ENCODE measurements at regions not wholly inside any gene's neighbourhood (a gene's known extent, or its start where the extent isn't known, plus 50 kb on each side); places are given as distances from the start of the nearest gene placed in this dataset.

GRCh38 chr15:70219966-70220365 is 122.2 kb upstream of the TLE3 start (continued):
- no peak for TF ChIP-seq KAT8 (IDR thresholded peaks at IDR 0.05; ENCODE audit: low read depth)
- no peak for TF ChIP-seq ESRRB (CRISPR knock-in tag; IDR thresholded peaks at IDR 0.05; ENCODE audit: borderline replicate concordance)

GRCh38 chr15:70219256-70219895 is 121.7 kb upstream of the TLE3 start:
- WGBS (ENCODE audit: insufficient coverage, low coverage, missing lambda C conversion rate): 2% methylated on average over 8 of the region's 8 CpGs
- Histone ChIP-seq H3K4me2 (ENCODE audit: insufficient read depth, low read length) (no peak overlapping the region), H3K9me3 (replicated peaks; ENCODE audit: control insufficient read depth, insufficient read depth, low read depth, low read length) (no peaks in the 10 kb centered on the region), H3K36me3 (ENCODE audit: control insufficient read depth, insufficient read depth, low read length) (no peaks in the 10 kb centered on the region), H3K4me1 (replicated peaks in 1 of 2; ENCODE audit: control insufficient read depth in 2 of 2, insufficient read depth in 2 of 2, low read length in 2 of 2) (no peaks in the 10 kb centered on the region), H3K4me3 (no peak overlapping the region), H4K20me1 (replicated peaks; ENCODE audit: control insufficient read depth, insufficient read depth, low read length) (no peaks in the 10 kb centered on the region), H3K27ac (ENCODE audit: extremely low read depth, low read depth, low read length) (no peak overlapping the region), H3K27me3 (ENCODE audit: control insufficient read depth in 2 of 2, insufficient read depth in 2 of 2, low read length in 2 of 2) (peaks cover 2 to 23% of the 10 kb centered on the region in 2 experiments; a peak in 3 of 5 replicates), H3K79me2 (ENCODE audit: control insufficient read depth, insufficient read depth, low read length) (no peaks in the 10 kb centered on the region), H3K9ac (ENCODE audit: insufficient read depth in 1 of 2, low read depth in 2 of 2, low read length in 2 of 2) (no peak overlapping the region), H3K9me1 (ENCODE audit: control insufficient read depth, insufficient read depth, low read length) (peaks cover 2% of the 10 kb centered on the region), H2AFZ (ENCODE audit: low read depth, low read length) (no peak overlapping the region)
- in situ Hi-C loops (cut with MboI): no loop called here
- no peak for TF ChIP-seq RBBP5 (IDR thresholded peaks at IDR 0.05; ENCODE audit: borderline replicate concordance, insufficient read depth, low read length, poor library complexity, severe bottlenecking)
- ChIA-PET POLR2A (no interaction called here), CTCF (ENCODE audit: low intra/inter-chr PET ratio) (no interaction called here)
- BruUV-seq (replicated peaks): no TSS peak
- no peak for DNase-seq (ENCODE audit: extremely low read depth in 1 of 4, low spot score in 3 of 4)
- intact Hi-C loops (cut with micrococcal nuclease): no loop called here
- ATAC-seq: no peak
- no peak for FAIRE-seq
